ENCODE measurements at regions not wholly inside any gene's neighbourhood (a gene's known extent, or its start where the extent isn't known, plus 50 kb on each side); places are given as distances from the start of the nearest gene placed in this dataset.

DNA sequence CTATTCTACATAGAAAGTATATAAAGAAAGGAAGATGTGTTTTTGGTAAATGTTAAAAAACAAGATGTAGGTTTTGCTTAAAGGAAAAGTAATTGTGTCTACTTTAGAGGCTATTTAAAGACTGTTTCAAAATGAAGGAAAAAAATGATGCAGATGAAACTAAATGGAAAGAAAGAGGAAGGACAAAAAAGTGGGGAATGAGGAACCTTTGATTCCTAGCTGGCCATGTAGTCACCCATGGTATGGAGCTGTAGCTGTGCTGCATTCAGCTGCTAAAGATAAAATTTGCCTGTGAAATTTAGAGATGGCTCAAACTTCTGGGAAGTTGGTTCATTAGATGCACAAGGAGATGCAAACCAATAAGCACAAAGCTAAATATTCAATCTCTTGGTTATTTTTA lies 86.8 kb upstream of the SERBP1 start:
- TF ChIP-seq, protein P1, sequence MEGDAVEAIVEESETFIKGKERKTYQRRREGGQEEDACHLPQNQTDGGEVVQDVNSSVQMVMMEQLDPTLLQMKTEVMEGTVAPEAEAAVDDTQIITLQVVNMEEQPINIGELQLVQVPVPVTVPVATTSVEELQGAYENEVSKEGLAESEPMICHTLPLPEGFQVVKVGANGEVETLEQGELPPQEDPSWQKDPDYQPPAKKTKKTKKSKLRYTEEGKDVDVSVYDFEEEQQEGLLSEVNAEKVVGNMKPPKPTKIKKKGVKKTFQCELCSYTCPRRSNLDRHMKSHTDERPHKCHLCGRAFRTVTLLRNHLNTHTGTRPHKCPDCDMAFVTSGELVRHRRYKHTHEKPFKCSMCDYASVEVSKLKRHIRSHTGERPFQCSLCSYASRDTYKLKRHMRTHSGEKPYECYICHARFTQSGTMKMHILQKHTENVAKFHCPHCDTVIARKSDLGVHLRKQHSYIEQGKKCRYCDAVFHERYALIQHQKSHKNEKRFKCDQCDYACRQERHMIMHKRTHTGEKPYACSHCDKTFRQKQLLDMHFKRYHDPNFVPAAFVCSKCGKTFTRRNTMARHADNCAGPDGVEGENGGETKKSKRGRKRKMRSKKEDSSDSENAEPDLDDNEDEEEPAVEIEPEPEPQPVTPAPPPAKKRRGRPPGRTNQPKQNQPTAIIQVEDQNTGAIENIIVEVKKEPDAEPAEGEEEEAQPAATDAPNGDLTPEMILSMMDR (optimal IDR thresholded peaks at IDR 0.05 in 1 of 3, IDR thresholded peaks at IDR 0.05 in 1 of 3, conservative IDR thresholded peaks at IDR 0.05 in 1 of 3; ENCODE audit: extremely low read depth in 1 of 3, insufficient read depth in 2 of 3, low read length in 3 of 3): no peak
- TF ChIP-seq EZH2 (IDR thresholded peaks at IDR 0.05; ENCODE audit: low read length): no peak

Measured in keratinocyte (primary cell).